Astrocyte (in vitro differentiated cells and primary cell): ENCODE measurements at regions not wholly inside any gene's neighbourhood (a gene's known extent, or its start where the extent isn't known, plus 50 kb on each side); places are given as distances from the start of the nearest gene placed in this dataset.

Experiments used
- CTCF ChIP-seq: IDR thresholded peaks from 2 replicates; pipeline ENCODE4 v1.5.1; 2011; ENCODE audit warnings: low read depth, mild to moderate bottlenecking, inconsistent platforms, low read length, moderate library complexity; ENCODE audit not compliant: insufficient read depth
- EZH2 ChIP-seq: IDR thresholded peaks from 2 replicates; pipeline ENCODE4 v1.6.1; 2012; ENCODE audit warnings: mild to moderate bottlenecking, low read length, inconsistent platforms; ENCODE audit not compliant: insufficient read depth

DNA sequence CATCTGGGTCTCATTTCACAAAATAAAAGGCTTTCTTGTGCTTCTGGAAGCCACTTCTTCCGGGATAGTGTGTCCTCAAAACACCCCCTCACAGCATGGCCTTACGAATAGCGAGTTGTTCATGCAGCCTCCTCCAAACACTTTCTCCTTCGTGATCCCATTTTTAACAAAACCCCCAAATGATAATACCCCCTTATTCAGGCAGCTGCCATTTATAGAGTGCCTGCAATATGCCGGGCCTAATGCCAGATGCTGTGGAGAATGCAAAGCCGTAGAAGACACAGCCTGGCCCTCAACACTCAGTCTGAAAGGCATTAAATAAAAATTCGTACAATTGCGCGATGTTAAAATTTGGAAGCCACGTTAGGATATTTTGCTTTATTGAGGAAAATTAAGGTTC lies 66.4 kb upstream of the SLC44A1 start:
- TF ChIP-seq CTCF: no peak
- TF ChIP-seq EZH2: no peak
